ENCODE measurements at regions not wholly inside any gene's neighbourhood (a gene's known extent, or its start where the extent isn't known, plus 50 kb on each side); places are given as distances from the start of the nearest gene placed in this dataset.
"Not testable (repeated sequence)": the region's sequence is repeated elsewhere in the genome, so short reads cannot be mapped to it uniquely, and the experiment has no call there.

GRCh38 chr9:94490465-94490864 is 64.4 kb upstream of the PCAT7 start:
- H3K4me3 Mint-ChIP-seq = no peak overlapping the region
- peaks cover 9% of the 10 kb centered on the region for H3K27me3 Mint-ChIP-seq
- no peaks in the 10 kb centered on the region for H3K4me1 Mint-ChIP-seq
- no peaks in the 10 kb centered on the region for H3K36me3 Mint-ChIP-seq (ENCODE audit: low read depth)
- ChIA-PET CTCF (interaction anchor here (0.7 kb wide), 1 partner anchor 96 kb away, joined by 7 read pairs; no protein-coding TSS in a partner anchor), POLR2A (no interaction called here)
- no peak overlapping the region for H3K27ac Mint-ChIP-seq
- H3K9me3 Mint-ChIP-seq = no peaks in the 10 kb centered on the region
- no peak for DNase-seq

GRCh38 chr9:94492125-94492524 is 62.8 kb upstream of the PCAT7 start:
- H3K36me3 Mint-ChIP-seq (ENCODE audit: low read depth); H3K4me3 Mint-ChIP-seq; H3K27ac Mint-ChIP-seq; DNase-seq; POLR2A ChIA-PET; H3K4me1 Mint-ChIP-seq; H3K9me3 Mint-ChIP-seq: not testable (repeated sequence)
- peaks cover 14% of the 10 kb centered on the region for H3K27me3 Mint-ChIP-seq
- CTCF ChIA-PET = interaction anchor here (0.6 kb wide), 2 partner anchors 882 to 1102 kb away, joined by 3 read pairs; no protein-coding TSS in a partner anchor

GRCh38 chr9:94498801-94499453 is 56.0 kb upstream of the PCAT7 start:
- H3K9me3 Mint-ChIP-seq = no peaks in the 10 kb centered on the region
- POLR2A ChIA-PET = no interaction called here
- peaks cover 17% of the 10 kb centered on the region for H3K27me3 Mint-ChIP-seq
- no peaks in the 10 kb centered on the region for H3K36me3 Mint-ChIP-seq (ENCODE audit: low read depth)
- DNase-seq = no peak
- H3K27ac Mint-ChIP-seq = no peak overlapping the region
- H3K4me3 Mint-ChIP-seq = no peak overlapping the region
- H3K4me1 Mint-ChIP-seq = no peaks in the 10 kb centered on the region
- CTCF ChIA-PET = no interaction called here

GRCh38 chr9:94504358-94504757 is 50.5 kb upstream of the PCAT7 start:
- Mint-ChIP-seq H3K36me3 (ENCODE audit: low read depth) (no peaks in the 10 kb centered on the region), H3K27ac (no peak overlapping the region), H3K27me3 (peaks cover 23% of the 10 kb centered on the region), H3K4me1 (no peaks in the 10 kb centered on the region), H3K4me3 (no peak overlapping the region), H3K9me3 (no peaks in the 10 kb centered on the region)
- POLR2A ChIA-PET = no interaction called here
- CTCF ChIA-PET = interaction anchor here (0.7 kb wide), 1 partner anchor 185 kb away, joined by 3 read pairs; no protein-coding TSS in a partner anchor
- DNase-seq = no peak
